K562 (cell line): ENCODE measurements at regions not wholly inside any gene's neighbourhood (a gene's known extent, or its start where the extent isn't known, plus 50 kb on each side); places are given as distances from the start of the nearest gene placed in this dataset.

Source experiments
- ATF2 ChIP-seq: sonication (generic); formaldehyde crosslinking; IDR thresholded peaks from 2 replicates; pipeline ENCODE4 v1.8.1; 2022; ENCODE audit warnings: missing genetic modification reagents
- CHD1 ChIP-seq: fragments of 200-600 bp; sonication (generic); IDR thresholded peaks from one replicate; pipeline ENCODE4 v1.6.1; 2012; ENCODE audit warnings: mild to moderate bottlenecking, moderate library complexity, low read length, inconsistent platforms
- FOXJ2 ChIP-seq: fragments of 200-800 bp; sonication (Bioruptor generic); IDR thresholded peaks from 2 replicates; pipeline ENCODE4 v1.6.1; 2016; ENCODE audit warnings: missing genetic modification characterization, missing compliant biosample characterization
- FOXO4 ChIP-seq: fragments of 450-650 bp; formaldehyde crosslinking; IDR thresholded peaks from 2 replicates; pipeline ENCODE4 v1.4.0; 2020; ENCODE audit warnings: mild to moderate bottlenecking, moderate library complexity
- KAT7 ChIP-seq: sonication (generic); formaldehyde crosslinking; IDR thresholded peaks from 2 replicates; pipeline ENCODE4 v1.8.0; 2022; ENCODE audit warnings: missing genetic modification reagents, mild to moderate bottlenecking, borderline replicate concordance
- NELFE ChIP-seq: IDR thresholded peaks from 2 replicates; pipeline ENCODE4 v1.6.1; 2011; ENCODE audit warnings: mild to moderate bottlenecking; ENCODE audit not compliant: insufficient read depth, insufficient read length
- TCF7L2 ChIP-seq: fragments of 150-350 bp; IDR thresholded peaks from 2 replicates; pipeline ENCODE4 v1.6.1; 2016; ENCODE audit warnings: low read depth, mild to moderate bottlenecking, low read length, moderate library complexity
- ZBTB1 ChIP-seq: sonication (generic); formaldehyde crosslinking; IDR thresholded peaks from 2 replicates; pipeline ENCODE4 v1.8.1; 2023; ENCODE audit warnings: missing genetic modification reagents, low read depth, mild to moderate bottlenecking, borderline replicate concordance
- ZNF561 ChIP-seq: fragments of 450-650 bp; formaldehyde crosslinking; conservative IDR thresholded peaks from 2 replicates; pipeline ENCODE4 v1.4.0; 2020; ENCODE audit warnings: mild to moderate bottlenecking, moderate library complexity

GRCh38 chr18:2368102-2368501, 203.2 kb downstream of the METTL4 start:
- TF ChIP-seq ZBTB1 (CRISPR knock-in tag) (no peak), CHD1 (no peak), ZNF561 (CRISPR knock-in tag) (no peak), ATF2 (CRISPR knock-in tag) (no peak), FOXJ2 (tag) (no peak), TCF7L2 (no peak), KAT7 (CRISPR knock-in tag) (no peak), NELFE (no peak), FOXO4 (CRISPR knock-in tag) (no peak)
